GM19397 (cell line): ENCODE measurements at regions not wholly inside any gene's neighbourhood (a gene's known extent, or its start where the extent isn't known, plus 50 kb on each side); places are given as distances from the start of the nearest gene placed in this dataset.

Source experiments
- ATAC-seq: cut with Tn5 transposase; IDR thresholded peaks from one replicate; pipeline ENCODE4 v1.9.1; 2021; ENCODE audit warnings: mild to moderate bottlenecking, moderate library complexity; ENCODE audit not compliant: unreplicated experiment

DNA sequence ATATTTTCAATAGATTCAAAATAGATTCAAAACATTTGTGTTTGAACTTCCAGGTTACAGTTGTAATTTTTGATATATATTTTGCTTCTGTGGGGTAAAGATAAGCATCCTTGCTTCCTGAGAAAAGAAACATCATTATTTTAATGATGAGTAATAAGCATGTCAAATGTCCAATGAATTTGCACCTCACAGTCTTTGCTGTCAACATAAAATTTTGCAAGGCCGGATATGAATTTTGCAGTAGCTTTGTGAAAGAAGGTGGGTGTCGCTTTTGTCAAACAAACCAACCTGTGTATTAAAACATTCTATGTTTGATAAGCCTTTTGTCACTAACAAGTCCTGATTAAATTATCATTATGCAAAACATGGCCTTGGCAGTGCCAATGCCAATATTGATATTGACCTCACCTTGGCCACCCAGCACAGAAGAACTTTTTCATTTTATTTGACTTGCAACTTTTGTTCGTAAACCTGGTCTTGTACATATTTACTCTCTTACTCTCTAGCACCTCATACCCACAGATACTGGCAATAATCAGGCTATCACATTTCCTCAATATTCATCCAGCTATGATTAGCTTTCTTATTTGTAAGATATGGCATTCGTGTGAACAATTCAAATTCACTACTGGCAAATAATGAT, 645.0 kb upstream of the KLF4 start:
- no peak for ATAC-seq

DNA sequence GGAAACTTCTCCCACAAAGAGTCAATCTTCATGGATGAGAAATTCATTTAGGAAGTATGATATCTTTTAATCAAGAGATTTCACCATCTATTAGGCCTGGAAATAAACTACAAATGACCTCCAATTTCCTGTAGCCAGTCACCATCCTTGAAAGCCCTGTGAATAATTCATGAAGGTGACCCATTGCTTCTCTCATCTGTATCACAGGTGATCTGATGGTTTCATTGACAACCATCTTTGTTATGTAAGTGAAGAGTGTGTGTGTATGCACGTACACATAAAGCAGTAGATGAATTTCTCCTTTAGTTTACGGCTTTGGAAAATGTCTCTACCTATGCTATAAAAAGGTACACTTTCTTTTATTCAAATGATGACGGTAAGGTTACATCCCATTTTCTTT, 644.1 kb upstream of the KLF4 start:
- ATAC-seq: no peak

DNA sequence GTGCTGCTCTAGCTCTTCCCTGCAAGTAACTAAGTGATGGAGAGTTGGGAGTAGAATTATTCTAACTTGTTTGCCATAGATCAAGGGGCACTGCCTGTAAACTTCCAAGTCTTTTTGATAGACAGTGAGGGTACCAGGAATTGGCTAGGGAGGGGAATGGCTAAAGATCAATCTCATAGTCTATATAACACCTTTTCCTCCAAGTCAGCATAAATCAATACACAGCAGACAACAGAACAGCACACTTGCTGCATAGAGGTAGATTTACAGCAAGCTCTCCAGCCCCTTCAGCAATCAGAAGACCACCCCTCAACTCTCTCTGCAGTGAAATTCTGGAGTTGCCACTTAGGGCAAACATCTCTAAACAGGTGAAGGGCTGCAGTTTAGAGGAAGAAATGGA, 643.5 kb upstream of the KLF4 start:
- ATAC-seq: no peak

DNA sequence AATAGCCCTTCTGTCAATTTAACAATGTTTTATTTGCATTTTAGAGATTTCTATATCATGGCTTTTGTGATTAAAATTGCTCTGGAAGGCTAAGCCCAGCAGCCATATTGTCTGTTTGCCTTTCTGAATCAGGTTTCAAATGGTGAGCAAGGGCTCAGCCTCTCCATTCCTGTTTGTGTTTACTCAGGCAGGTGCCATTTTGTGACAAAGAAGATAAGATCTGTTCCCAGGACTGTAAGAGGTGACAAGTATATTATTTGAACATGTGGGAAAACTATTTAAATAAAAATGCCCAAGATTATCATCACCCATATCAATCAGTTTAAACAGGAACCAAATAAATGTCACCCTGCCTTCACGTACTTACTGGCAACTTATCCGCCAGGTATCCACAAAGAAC, 641.3 kb upstream of the KLF4 start:
- ATAC-seq: no peak

DNA sequence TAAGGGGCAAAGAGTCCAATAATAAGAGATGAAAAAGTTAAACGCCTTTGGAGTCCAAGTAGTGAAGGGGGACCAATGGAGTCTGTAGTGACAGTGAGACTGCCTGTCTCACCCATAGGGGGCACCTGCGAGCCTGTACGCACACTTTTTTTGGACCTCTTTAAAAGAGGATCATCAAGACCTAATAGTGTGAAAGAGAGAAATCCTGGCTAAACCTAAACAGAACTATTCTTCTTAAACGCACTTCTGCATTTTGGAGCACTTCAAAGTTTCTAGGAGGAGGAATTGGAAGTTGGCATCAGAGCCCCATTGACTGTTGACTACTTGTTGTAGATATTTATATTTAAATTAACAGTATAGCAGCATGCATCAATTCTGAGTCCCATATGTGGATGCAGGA, 636.1 kb upstream of the KLF4 start:
- ATAC-seq: no peak

DNA sequence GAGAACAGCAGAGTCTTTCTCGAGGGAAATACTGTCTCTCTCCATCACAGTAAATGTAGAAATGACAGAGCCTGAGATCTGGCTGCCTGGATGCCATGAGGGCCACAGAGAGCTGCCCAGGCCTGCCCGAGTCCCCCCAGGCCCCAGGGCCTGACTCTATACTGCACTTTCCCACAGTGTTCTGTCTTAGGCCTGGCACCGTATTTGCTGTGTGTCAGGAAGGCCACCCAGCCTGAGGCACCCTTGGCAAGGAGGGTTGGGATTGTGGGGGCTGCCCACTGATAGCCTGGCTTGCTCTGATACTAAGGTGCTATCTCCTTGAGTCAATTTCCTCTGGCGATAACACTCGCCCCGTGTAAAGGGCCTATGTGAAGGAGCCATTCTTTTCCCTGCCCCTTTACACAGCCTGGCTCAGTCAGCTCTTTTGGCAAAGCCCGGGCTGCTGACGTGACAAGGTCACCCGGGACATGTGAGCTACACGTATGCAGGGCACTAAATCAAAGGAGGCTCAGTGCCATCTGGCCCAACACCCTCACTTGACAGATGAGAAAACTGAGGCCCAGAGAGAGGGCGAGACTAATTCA, 630.1 kb upstream of the KLF4 start:
- ATAC-seq: no peak

DNA sequence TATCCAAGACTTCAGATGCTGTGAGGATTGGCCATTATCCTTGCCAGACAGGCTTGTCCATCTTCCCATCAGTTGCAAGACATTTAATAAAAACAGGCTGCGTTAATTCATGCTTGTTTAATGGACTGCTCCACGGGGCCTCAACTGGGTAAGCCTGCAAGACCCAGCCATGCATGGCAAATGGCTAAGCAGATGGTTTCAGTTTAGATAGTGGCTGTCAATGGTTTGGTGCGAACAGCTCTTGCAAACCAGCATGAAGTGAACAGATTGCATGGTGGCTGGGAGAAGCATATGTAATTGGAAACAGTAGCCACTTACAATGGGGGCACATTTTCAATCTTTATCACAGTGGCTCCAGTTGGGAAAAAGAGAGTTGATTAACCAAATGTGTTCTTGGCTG, 628.2 kb upstream of the KLF4 start:
- ATAC-seq: no peak

DNA sequence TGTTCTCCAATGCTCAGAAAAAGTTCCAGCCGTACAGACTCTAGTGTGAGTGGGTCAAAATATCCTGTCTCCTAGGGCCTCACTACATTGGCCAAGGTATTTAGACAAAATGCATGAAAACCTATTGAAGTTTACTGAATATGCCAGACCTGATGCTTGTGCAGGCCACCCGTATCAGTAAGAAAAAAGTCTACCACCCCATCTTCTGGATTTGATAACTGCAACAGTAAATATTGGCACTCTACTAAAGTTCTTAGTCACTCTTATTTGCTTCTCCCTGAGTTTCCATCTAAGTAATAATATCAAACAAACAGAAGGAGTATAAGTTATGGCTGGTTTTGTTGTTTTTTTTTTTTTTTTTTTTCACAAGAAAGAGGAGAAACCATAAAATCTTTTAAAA, 627.7 kb upstream of the KLF4 start:
- ATAC-seq: no peak

DNA sequence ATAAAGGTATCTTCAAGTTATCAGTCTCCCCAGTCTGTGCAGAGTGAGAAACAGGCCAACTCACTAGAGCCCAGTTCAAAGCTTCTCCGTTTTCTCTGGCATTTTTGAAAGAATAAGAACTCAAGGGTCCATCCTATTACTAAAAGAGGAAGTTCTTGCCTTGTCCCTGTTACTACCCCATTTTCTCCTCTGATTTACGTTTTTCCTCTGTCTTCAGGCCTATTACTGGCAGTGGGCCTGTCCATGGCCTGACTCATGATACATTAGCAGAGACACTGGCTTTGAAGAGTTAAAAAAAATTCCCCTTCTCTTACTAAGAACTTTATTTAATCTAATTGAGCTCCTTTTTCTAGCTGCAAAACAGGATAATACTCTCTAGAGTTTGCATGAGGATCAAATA, 624.0 kb upstream of the KLF4 start:
- no peak for ATAC-seq

DNA sequence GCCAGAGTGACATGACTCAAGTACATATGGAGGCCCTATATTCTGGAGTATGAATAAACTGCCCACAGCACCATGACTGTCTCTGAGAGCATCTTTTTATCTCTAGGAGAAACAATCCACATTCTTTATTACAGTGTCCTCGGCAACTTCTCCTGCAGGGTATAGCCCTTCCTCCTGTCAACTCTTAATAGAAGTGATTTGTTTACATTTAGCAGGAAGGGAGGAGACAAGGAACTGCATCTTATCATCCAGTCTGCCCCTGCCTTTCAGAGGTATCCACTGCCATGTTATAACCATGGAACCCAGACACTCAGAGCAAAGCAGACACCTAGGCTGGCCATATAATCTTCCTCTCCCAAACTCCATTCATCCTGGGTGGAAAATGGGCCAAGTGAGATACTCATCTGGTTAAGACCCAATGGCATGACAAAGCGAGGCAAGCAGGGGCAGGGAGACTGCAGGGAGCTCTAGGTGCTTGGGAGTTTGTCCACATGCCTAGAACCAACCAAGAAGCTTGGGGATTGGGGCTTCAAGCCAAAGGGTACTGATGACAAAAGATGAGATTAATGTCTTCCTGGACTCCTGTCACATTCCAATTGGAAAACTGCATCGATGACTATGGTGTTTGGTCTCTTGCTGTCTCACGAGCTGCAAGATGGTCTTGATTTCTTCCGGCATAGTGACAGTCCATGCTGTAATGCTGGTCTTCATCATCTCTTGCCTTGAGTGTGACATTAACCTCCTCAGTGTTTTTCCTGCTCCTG, 620.5 kb upstream of the KLF4 start:
- ATAC-seq: no peak

DNA sequence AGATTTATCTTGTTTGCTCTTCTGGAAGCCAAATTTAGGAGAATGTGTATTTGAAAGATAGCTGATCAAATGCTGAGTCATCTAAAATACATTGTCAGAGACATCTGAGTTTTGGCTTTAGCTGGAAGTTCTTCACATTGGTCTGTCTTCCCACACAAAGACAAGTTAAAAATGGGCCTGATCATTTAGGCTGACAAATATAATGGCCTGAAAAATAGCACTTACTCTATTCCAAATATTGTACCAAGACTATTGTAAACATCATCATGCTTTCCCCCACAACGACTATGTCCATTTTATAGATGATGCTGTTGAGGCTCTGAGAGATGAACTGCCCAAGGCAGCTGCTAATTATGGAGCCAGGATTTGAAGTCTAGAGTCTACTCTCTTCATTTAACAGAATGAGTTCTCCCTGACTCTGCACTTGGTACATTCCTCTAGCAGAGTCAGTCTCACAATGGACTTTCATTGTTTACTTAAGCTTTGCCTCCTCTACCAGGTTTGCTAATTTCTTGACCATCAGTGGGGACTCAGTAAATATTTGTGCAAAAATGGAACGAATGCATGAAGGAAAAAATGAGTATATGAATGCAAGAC, 619.4 kb upstream of the KLF4 start:
- no peak for ATAC-seq

DNA sequence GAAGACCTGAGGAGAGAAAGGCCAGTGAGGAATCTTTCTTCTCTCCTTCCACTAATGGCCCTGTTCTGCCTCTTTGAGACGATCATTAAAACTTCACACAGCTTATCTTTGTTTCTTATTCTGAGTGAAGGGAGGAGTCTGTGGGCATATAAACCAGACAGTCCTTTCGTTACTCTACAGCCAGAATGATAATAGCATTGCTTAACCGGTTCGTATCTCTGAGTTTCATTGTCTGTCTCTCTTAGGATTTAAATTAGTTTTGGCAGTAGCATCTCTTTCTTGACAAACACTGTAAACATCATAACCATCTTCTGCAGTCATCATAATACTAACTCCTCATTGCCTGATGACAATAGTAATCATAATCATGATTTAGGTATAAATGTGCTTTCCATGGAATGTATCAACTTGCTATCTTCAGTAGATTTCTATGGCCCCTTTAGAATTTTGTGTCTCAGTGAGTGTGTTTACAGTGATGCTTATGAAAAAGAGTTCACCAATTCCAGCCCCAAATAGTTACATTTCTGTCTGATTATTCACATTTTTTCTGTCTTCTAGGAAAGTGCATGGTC, 618.8 kb upstream of the KLF4 start:
- no peak for ATAC-seq

DNA sequence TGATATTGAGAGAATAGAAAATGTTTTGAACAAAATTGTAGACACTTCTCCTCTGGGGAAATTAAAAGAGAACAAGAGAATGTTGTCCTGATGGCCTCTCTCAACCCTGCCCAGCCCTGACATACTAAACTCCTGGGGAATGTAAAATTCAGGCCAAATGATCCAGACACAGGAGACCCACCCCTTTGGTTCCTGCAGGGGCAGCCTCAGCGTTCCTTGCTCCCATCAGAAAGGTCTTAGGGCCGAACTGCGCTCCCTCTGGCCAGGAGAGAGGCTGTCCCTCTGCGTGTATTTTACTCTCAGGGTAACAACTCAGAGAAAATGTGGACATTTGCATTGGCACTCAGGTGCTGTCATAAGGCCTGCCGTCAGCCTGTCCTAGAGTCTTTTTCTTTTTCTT, 616.3 kb upstream of the KLF4 start:
- ATAC-seq: no peak

DNA sequence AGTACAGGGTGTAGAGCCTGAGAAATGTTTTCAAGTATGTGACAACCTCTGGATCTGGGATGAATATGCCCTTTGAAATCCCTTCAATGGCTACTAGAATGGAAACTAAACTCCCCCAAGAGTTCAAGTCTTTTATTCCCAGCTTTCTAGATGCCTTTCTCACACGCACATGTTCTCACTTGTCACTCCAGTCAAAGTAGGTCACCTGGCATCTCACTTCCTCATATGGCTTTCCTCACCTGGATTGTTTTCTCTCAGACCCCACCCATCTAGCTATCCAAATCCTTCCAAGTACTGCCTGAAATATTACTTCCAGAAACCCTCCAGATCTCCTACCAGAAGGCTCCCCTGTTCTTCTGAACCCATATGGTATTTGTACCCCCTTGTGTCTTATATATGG, 615.4 kb upstream of the KLF4 start:
- ATAC-seq: no peak

DNA sequence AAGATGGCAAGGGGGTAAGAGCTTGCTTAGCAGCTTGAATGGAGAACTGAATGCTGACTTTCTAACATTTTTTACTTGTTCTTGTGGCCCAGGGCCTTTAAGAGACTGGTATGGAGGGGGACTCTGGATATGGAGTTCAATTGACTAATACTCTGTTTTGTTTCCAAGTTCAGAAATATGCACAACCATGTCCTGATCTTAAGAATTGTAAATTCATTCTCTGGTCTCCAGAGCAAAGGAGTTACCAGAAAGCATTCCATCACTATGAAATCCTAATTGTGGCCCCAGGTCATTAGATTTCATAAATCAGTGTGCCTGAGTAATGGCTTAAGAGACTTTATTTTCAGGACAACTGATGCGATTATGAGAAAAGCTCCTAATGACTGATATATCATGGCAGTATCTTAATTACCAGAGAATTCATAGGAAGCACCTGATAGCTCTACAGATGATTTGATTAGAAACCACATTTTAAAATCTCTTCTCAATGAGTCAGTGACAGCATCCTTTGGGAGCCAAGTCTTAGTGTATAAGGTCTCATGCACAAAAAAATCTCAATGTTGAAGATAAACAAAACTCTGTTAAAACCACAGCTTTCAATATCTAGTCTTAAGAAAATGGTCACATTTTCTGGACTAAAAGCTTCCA, 613.6 kb upstream of the KLF4 start:
- no peak for ATAC-seq

DNA sequence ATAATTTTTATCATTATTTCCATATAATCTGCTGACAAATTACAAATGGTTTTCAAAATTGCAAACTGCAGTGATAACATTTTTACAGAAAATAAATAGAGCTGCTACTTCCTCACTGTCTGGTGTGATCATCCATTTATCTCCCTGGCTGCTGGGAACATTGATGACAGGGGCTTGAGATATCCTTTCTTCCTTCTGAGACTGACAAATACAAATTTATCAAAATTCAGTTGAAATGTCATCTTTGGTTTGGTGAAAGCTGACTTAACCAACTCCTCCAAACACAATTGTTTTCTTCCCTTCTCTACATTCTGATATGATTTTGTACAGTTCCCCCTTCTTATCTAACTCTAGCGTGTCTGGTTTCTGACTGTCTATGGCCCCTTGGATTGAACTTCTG, 611.8 kb upstream of the KLF4 start:
- no peak for ATAC-seq

DNA sequence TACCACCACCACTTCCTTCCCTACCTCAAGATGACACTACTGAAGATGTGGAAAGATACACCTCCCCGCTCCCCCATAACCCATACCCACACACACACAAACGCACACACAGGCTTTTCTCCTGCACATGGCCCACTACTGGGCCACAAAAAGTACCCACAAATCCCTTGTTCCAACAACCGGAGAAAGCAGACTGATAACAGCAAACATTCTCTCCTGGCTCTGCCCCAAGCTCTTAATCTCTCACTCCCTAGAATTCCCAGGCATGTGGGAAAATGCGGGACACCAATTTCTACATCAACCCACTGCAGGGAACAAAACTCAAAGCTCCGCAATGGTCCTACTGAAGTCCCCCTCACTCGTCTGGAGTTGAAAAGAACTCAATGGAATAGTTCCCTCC, 611.0 kb upstream of the KLF4 start:
- ATAC-seq: no peak

DNA sequence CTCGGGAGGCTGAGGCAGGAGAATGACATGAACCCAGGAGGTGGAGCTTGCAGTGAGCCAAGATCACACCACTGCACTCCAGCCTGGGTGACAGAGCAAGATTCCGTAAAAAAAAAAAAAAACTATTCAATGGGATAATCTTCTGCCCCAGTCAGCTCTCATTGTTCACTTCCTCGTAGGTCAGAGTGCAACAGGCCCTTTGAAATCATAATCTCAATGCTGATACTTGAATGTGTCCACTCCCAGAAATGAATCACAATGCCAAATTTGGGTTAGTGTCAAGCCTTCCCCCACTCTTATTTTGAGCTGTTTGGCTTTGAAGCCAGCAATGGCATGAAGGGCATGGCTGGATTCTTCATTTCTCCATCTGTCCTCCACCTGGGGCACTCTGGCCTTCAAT, 610.3 kb upstream of the KLF4 start:
- no peak for ATAC-seq

DNA sequence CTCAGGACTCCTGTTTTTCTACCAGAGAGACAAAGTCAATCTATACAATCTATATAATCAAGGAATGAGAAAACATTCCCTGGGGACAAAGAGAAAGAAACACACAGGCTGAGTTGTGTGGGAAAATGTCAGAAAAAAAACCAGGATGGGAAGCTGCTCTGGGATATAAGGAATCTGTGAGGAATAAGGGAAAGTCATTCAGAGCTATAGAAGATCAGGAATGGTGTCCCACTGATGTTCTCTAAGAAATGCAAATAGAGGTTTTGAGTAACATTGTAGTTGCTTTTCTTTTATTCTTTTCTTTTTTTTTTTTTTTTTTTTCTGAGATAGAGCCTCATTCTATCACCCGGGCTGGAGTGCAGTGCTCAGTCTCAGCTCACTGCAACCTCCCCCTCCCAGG, 605.9 kb upstream of the KLF4 start:
- no peak for ATAC-seq

DNA sequence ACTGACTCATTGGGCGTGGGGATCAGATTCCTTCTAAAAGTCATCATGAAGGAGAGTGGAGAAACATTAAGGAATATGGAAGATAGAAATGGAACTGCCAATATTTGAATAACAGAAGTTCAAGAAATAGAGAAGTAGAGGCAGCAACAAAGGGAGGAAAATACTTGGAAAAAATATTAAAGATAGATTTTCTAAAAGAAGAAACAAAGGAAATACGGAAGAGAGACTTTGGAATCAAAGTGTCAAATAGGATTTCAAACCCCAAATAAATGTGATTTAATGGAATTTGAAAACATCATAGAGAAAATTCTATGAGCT, 605.1 kb upstream of the KLF4 start:
- ATAC-seq: no peak
